ENCODE measurements at regions not wholly inside any gene's neighbourhood (a gene's known extent, or its start where the extent isn't known, plus 50 kb on each side); places are given as distances from the start of the nearest gene placed in this dataset.

- Histone ChIP-seq H3K4me3 (ENCODE audit: low read length) (no peak overlapping the region), H3K36me3 (ENCODE audit: insufficient read depth, low read length) (no peaks in the 10 kb centered on the region), H3K9ac (ENCODE audit: low read length) (no peak overlapping the region), H3K9me3 (ENCODE audit: low read length) (no peaks in the 10 kb centered on the region), H2AFZ (ENCODE audit: low read depth, low read length) (no peak overlapping the region), H4K20me1 (ENCODE audit: insufficient read depth) (no peaks in the 10 kb centered on the region), H3F3A (ENCODE audit: insufficient read depth, low read length, poor library complexity, severe bottlenecking) (no peaks in the 10 kb centered on the region), H3K4me2 (ENCODE audit: low read length) (no peak overlapping the region), H3K27ac (ENCODE audit: low read length) (no peak overlapping the region), H3K79me2 (replicated peaks; ENCODE audit: insufficient read depth, low read length) (no peaks in the 10 kb centered on the region), H3K9me2 (ENCODE audit: insufficient read depth, low read length) (no peaks in the 10 kb centered on the region), H3K27me3 (ENCODE audit: insufficient read depth, low read depth, low read length) (no peaks in the 10 kb centered on the region)
- no peak for TF ChIP-seq TAF1 (IDR thresholded peaks at IDR 0.05; ENCODE audit: low read depth)
- TF ChIP-seq RAD21 (conservative IDR thresholded peaks at IDR 0.05) = no peak
- TF ChIP-seq POLR2AphosphoS5 (IDR thresholded peaks at IDR 0.05) = no peak
Observed at GRCh38 chr12:73465106-73465505, 1072.5 kb upstream of the ATXN7L3B start.

DNA sequence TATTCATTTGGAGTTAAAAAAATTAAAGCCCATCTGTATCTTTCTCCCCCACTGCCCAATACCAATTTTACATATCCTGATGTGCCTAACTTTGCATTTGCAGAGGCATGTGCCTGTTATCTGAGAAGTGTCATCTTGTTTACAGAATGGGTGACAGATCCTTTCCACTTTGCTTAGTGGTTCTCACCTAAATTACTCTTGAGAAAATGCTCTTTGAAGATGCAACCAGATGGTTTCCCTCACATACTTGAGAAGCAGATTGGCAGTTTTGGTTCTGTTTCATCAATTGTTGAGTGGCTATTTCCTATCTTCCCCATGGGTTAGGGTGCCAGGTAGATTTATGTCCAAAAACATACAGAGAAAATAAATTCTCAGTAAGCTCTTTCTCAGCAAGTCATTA lies 1051.4 kb upstream of the ATXN7L3B start:
- H3K9me2 ChIP-seq (ENCODE audit: insufficient read depth, low read length) = no peaks in the 10 kb centered on the region
- no peaks in the 10 kb centered on the region for H4K20me1 ChIP-seq (ENCODE audit: insufficient read depth)
- H3K4me2 ChIP-seq (ENCODE audit: low read length) = no peak overlapping the region
- no peaks in the 10 kb centered on the region for H3F3A ChIP-seq (ENCODE audit: insufficient read depth, low read length, poor library complexity, severe bottlenecking)
- H3K9ac ChIP-seq (ENCODE audit: low read length) = no peak overlapping the region
- H3K27me3 ChIP-seq (ENCODE audit: insufficient read depth, low read depth, low read length) = no peaks in the 10 kb centered on the region
- no peaks in the 10 kb centered on the region for H3K79me2 ChIP-seq (replicated peaks; ENCODE audit: insufficient read depth, low read length)
- TF ChIP-seq REST (IDR thresholded peaks at IDR 0.05; ENCODE audit: borderline replicate concordance) (no peak), CTCF (IDR thresholded peaks at IDR 0.05; ENCODE audit: poor library complexity, severe bottlenecking) (no peak), TAF1 (IDR thresholded peaks at IDR 0.05; ENCODE audit: low read depth) (no peak), EP300 (conservative IDR thresholded peaks at IDR 0.05; ENCODE audit: poor library complexity, severe bottlenecking) (no peak), RAD21 (conservative IDR thresholded peaks at IDR 0.05) (no peak), POLR2AphosphoS5 (IDR thresholded peaks at IDR 0.05) (no peak), MXI1 (conservative IDR thresholded peaks at IDR 0.05; ENCODE audit: poor library complexity, severe bottlenecking) (no peak), EZH2 (IDR thresholded peaks at IDR 0.05; ENCODE audit: borderline replicate concordance, insufficient read depth, low read length, poor library complexity, severe bottlenecking) (no peak), SMC3 (conservative IDR thresholded peaks at IDR 0.05; ENCODE audit: poor library complexity) (no peak)
- no peaks in the 10 kb centered on the region for H3K36me3 ChIP-seq (ENCODE audit: insufficient read depth, low read length)
- H2AFZ ChIP-seq (ENCODE audit: low read depth, low read length) = no peak overlapping the region
- H3K27ac ChIP-seq (ENCODE audit: low read length) = no peak overlapping the region
- H3K9me3 ChIP-seq (ENCODE audit: low read length) = peaks cover 5% of the 10 kb centered on the region
- H3K4me3 ChIP-seq (ENCODE audit: low read length) = no peak overlapping the region

DNA sequence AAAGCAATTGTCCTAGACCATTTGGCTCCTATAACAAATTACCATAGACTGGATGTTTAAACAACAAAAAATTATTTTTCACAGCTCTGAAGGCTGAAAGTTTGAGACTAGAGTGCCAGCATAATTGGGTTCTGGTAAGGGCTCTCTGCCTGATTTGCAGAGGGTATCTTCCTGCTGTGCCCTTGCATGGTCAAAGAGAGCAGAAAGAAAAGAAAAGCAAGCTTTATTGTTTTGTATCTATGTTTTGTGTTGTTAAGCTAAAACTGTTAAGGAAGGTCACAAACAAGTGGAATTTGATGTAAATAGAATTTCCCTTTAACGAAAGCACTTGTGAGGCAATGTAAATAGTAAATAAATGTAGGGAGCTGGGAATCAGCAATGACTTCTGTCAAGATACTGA lies 1031.0 kb upstream of the ATXN7L3B start:
- H4K20me1 ChIP-seq (ENCODE audit: insufficient read depth) = no peaks in the 10 kb centered on the region
- no peaks in the 10 kb centered on the region for H3K79me2 ChIP-seq (replicated peaks; ENCODE audit: insufficient read depth, low read length)
- no peak overlapping the region for H3K27ac ChIP-seq (ENCODE audit: low read length)
- no peaks in the 10 kb centered on the region for H3F3A ChIP-seq (ENCODE audit: insufficient read depth, low read length, poor library complexity, severe bottlenecking)
- no peak overlapping the region for H3K4me3 ChIP-seq (ENCODE audit: low read length)
- H3K9ac ChIP-seq (ENCODE audit: low read length) = no peak overlapping the region
- H3K9me2 ChIP-seq (ENCODE audit: insufficient read depth, low read length) = no peaks in the 10 kb centered on the region
- no peak overlapping the region for H2AFZ ChIP-seq (ENCODE audit: low read depth, low read length)
- no peak overlapping the region for H3K4me2 ChIP-seq (ENCODE audit: low read length)
- TF ChIP-seq EP300 (conservative IDR thresholded peaks at IDR 0.05; ENCODE audit: poor library complexity, severe bottlenecking) (no peak), POLR2AphosphoS5 (IDR thresholded peaks at IDR 0.05) (no peak), RAD21 (conservative IDR thresholded peaks at IDR 0.05) (no peak), EZH2 (IDR thresholded peaks at IDR 0.05; ENCODE audit: borderline replicate concordance, insufficient read depth, low read length, poor library complexity, severe bottlenecking) (no peak), MXI1 (conservative IDR thresholded peaks at IDR 0.05; ENCODE audit: poor library complexity, severe bottlenecking) (no peak), REST (IDR thresholded peaks at IDR 0.05; ENCODE audit: borderline replicate concordance) (no peak), SMC3 (conservative IDR thresholded peaks at IDR 0.05; ENCODE audit: poor library complexity) (no peak), TAF1 (IDR thresholded peaks at IDR 0.05; ENCODE audit: low read depth) (no peak)
- H3K9me3 ChIP-seq (ENCODE audit: low read length) = no peaks in the 10 kb centered on the region
- no peaks in the 10 kb centered on the region for H3K27me3 ChIP-seq (ENCODE audit: insufficient read depth, low read depth, low read length)
- H3K36me3 ChIP-seq (ENCODE audit: insufficient read depth, low read length) = no peaks in the 10 kb centered on the region

All from neural cell (in vitro differentiated cells).